ENCODE measurements at regions not wholly inside any gene's neighbourhood (a gene's known extent, or its start where the extent isn't known, plus 50 kb on each side); places are given as distances from the start of the nearest gene placed in this dataset.
"Not testable (repeated sequence)": the region's sequence is repeated elsewhere in the genome, so short reads cannot be mapped to it uniquely, and the experiment has no call there.

GRCh38 chr4:66016240-66016639 is 346.0 kb upstream of the EPHA5 start:
- H3K27me3 ChIP-seq: no peaks in the 10 kb centered on the region
- H3K4me1 ChIP-seq: no peaks in the 10 kb centered on the region
- H3K27ac ChIP-seq: no peak overlapping the region
- H3K9me3 ChIP-seq: peaks cover under 1 to 25% of the 10 kb centered on the region in 2 donors
- no peak for TF ChIP-seq POLR2A (IDR thresholded peaks at IDR 0.05)
- TF ChIP-seq POLR2AphosphoS5 (IDR thresholded peaks at IDR 0.05): no peak
- TF ChIP-seq CTCF (IDR thresholded peaks at IDR 0.05): no peak
- H3K4me3 ChIP-seq: no peak overlapping the region
- intact Hi-C loops (cut with DNase I; ENCODE audit: low total_unique reads): no loop called here
- no peaks in the 10 kb centered on the region for H3K36me3 ChIP-seq
- no peak for DNase-seq (ENCODE audit: low spot score in 2 of 2)

GRCh38 chr4:66014146-66014765 is 344.0 kb upstream of the EPHA5 start:
- Histone ChIP-seq H3K4me3 (no peak overlapping the region), H3K36me3 (no peaks in the 10 kb centered on the region), H3K4me1 (no peaks in the 10 kb centered on the region), H3K27ac (no peak overlapping the region), H3K9me3 (peaks cover 4 to 24% of the 10 kb centered on the region in 2 donors), H3K27me3 (no peaks in the 10 kb centered on the region)
- DNase-seq (ENCODE audit: low spot score in 2 of 2): no peak
- intact Hi-C loops (cut with DNase I; ENCODE audit: low total_unique reads): no loop called here
- TF ChIP-seq POLR2AphosphoS5 (IDR thresholded peaks at IDR 0.05) (no peak), CTCF (IDR thresholded peaks at IDR 0.05) (no peak), POLR2A (IDR thresholded peaks at IDR 0.05) (no peak)

- no peak for DNase-seq (ENCODE audit: low spot score in 2 of 2)
- intact Hi-C loops (cut with DNase I; ENCODE audit: low total_unique reads): no loop called here
- H3K4me3 ChIP-seq: no peak overlapping the region
- peaks cover 0 to 6% of the 10 kb centered on the region in 2 donors for H3K9me3 ChIP-seq
- TF ChIP-seq CTCF (IDR thresholded peaks at IDR 0.05) (no peak), POLR2A (IDR thresholded peaks at IDR 0.05) (no peak), POLR2AphosphoS5 (IDR thresholded peaks at IDR 0.05) (no peak)
- no peaks in the 10 kb centered on the region for H3K27me3 ChIP-seq
- no peak overlapping the region for H3K27ac ChIP-seq
- H3K4me1 ChIP-seq: no peaks in the 10 kb centered on the region
- H3K36me3 ChIP-seq: no peaks in the 10 kb centered on the region
Observed at GRCh38 chr4:66000510-66001117, 330.3 kb upstream of the EPHA5 start.

GRCh38 chr4:65999518-65999871 is 329.2 kb upstream of the EPHA5 start:
- no peak for TF ChIP-seq CTCF (IDR thresholded peaks at IDR 0.05)
- TF ChIP-seq POLR2A (IDR thresholded peaks at IDR 0.05): no peak
- no peak for TF ChIP-seq POLR2AphosphoS5 (IDR thresholded peaks at IDR 0.05)
- intact Hi-C loops (cut with DNase I; ENCODE audit: low total_unique reads): no loop called here
- Histone ChIP-seq H3K4me3 (no peak overlapping the region), H3K36me3 (no peaks in the 10 kb centered on the region), H3K27ac (no peak overlapping the region), H3K4me1 (no peaks in the 10 kb centered on the region), H3K9me3 (peaks cover 0 to 6% of the 10 kb centered on the region in 2 donors), H3K27me3 (no peaks in the 10 kb centered on the region)
- no peak for DNase-seq (ENCODE audit: low spot score in 2 of 2)

GRCh38 chr4:65998807-65999517 is 328.7 kb upstream of the EPHA5 start:
- H3K27me3 ChIP-seq; intact Hi-C loops (cut with DNase I; ENCODE audit: low total_unique reads): not testable (repeated sequence)

More at GRCh38 chr4:65998807-65999517, 328.7 kb upstream of the EPHA5 start:
- not testable (repeated sequence) for H3K27ac ChIP-seq; DNase-seq (ENCODE audit: low spot score in 2 of 2); H3K4me1 ChIP-seq; H3K4me3 ChIP-seq; H3K9me3 ChIP-seq; H3K36me3 ChIP-seq

All from breast epithelium (tissue), 4 donors.